ENCODE measurements at regions not wholly inside any gene's neighbourhood (a gene's known extent, or its start where the extent isn't known, plus 50 kb on each side); places are given as distances from the start of the nearest gene placed in this dataset.

DNA sequence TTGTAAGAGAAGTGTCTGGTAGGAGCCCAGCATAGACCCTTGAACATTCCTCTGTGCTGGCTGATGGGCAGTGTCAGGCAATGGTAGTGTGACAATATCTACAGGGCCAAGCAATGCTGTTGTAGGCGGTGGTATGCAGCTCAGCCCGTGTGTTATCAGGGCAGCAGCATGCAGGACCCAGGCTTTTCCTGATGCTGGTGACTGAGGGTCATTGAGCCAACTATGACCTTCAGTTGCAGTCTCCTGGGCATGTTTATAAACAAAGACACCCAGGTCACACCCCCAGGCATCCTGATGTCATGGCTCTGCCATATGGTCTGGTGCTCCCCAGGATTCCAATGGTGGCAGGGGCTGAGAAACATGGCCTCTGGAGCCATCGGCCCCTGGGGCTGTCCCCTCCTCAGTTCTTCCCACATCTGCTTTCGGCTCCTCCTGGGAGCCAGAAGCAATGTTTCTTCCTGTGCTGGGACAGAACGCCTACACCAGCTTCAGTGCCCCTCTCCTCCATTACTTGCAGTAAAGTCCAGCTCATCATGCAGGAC lies 518.0 kb upstream of the HS6ST1 start:
- H3K9ac ChIP-seq (ENCODE audit: low read length) = no peak overlapping the region
- no peak overlapping the region for H3K4me3 ChIP-seq (ENCODE audit: insufficient read depth, low read length, poor library complexity, severe bottlenecking)
- no peaks in the 10 kb centered on the region for H3F3A ChIP-seq (ENCODE audit: insufficient read depth)
- H3K36me3 ChIP-seq (ENCODE audit: low read length) = no peaks in the 10 kb centered on the region
- no peaks in the 10 kb centered on the region for H3K27me3 ChIP-seq (ENCODE audit: low read length)
- no peaks in the 10 kb centered on the region for H3K79me2 ChIP-seq (ENCODE audit: insufficient read depth, low read length)
- TF ChIP-seq EZH2phosphoT487 (conservative IDR thresholded peaks at IDR 0.05; ENCODE audit: low read length) = no peak
- TF ChIP-seq, protein P1, sequence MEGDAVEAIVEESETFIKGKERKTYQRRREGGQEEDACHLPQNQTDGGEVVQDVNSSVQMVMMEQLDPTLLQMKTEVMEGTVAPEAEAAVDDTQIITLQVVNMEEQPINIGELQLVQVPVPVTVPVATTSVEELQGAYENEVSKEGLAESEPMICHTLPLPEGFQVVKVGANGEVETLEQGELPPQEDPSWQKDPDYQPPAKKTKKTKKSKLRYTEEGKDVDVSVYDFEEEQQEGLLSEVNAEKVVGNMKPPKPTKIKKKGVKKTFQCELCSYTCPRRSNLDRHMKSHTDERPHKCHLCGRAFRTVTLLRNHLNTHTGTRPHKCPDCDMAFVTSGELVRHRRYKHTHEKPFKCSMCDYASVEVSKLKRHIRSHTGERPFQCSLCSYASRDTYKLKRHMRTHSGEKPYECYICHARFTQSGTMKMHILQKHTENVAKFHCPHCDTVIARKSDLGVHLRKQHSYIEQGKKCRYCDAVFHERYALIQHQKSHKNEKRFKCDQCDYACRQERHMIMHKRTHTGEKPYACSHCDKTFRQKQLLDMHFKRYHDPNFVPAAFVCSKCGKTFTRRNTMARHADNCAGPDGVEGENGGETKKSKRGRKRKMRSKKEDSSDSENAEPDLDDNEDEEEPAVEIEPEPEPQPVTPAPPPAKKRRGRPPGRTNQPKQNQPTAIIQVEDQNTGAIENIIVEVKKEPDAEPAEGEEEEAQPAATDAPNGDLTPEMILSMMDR (IDR thresholded peaks at IDR 0.05; ENCODE audit: insufficient read depth, low read length, poor library complexity, severe bottlenecking) = no peak
- no peak overlapping the region for H2AFZ ChIP-seq (ENCODE audit: low read depth, low read length, severe bottlenecking)
- H3K27ac ChIP-seq (ENCODE audit: low read depth, low read length) = no peak overlapping the region
- no peak overlapping the region for H3K4me2 ChIP-seq (ENCODE audit: low read depth, low read length, poor library complexity, severe bottlenecking)
- no peaks in the 10 kb centered on the region for H3K9me2 ChIP-seq (replicated peaks; ENCODE audit: insufficient read depth, low read length)
- H4K20me1 ChIP-seq (ENCODE audit: low read depth, low read length) = no peaks in the 10 kb centered on the region
- no peaks in the 10 kb centered on the region for H3K9me3 ChIP-seq (ENCODE audit: insufficient read depth, low read length)

DNA sequence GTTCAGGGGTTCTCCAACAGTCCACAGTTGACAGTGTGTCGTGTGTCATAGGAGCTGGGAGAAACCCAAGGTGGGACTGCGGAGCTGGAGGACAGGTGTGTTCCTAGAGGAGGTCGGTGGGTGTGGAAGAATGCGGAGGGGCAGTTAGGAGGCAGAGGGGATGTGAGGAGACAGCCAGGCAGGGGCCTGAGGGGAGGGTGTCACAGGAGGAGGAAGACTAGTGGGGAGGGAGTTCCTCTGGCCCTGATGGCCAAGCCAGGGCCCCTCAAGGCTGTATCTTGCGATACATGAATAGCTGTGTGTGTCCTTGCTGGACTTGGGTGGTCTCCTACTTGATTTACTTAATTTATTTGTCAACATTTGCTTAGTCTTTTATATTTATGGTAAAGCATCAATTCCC lies 519.6 kb upstream of the HS6ST1 start:
- no peaks in the 10 kb centered on the region for H3F3A ChIP-seq (ENCODE audit: insufficient read depth)
- H3K79me2 ChIP-seq (ENCODE audit: insufficient read depth, low read length) = no peaks in the 10 kb centered on the region
- H3K4me3 ChIP-seq (ENCODE audit: insufficient read depth, low read length, poor library complexity, severe bottlenecking) = no peak overlapping the region
- no peak overlapping the region for H3K4me2 ChIP-seq (ENCODE audit: low read depth, low read length, poor library complexity, severe bottlenecking)
- no peaks in the 10 kb centered on the region for H3K27me3 ChIP-seq (ENCODE audit: low read length)
- no peaks in the 10 kb centered on the region for H3K9me3 ChIP-seq (ENCODE audit: insufficient read depth, low read length)
- no peaks in the 10 kb centered on the region for H3K9me2 ChIP-seq (replicated peaks; ENCODE audit: insufficient read depth, low read length)
- H3K27ac ChIP-seq (ENCODE audit: low read depth, low read length) = no peak overlapping the region
- H2AFZ ChIP-seq (ENCODE audit: low read depth, low read length, severe bottlenecking) = no peak overlapping the region
- H4K20me1 ChIP-seq (ENCODE audit: low read depth, low read length) = no peaks in the 10 kb centered on the region
- TF ChIP-seq, protein P1 (IDR thresholded peaks at IDR 0.05; ENCODE audit: insufficient read depth, low read length, poor library complexity, severe bottlenecking) = no peak
- TF ChIP-seq EZH2phosphoT487 (conservative IDR thresholded peaks at IDR 0.05; ENCODE audit: low read length) = no peak
- H3K36me3 ChIP-seq (ENCODE audit: low read length) = no peaks in the 10 kb centered on the region
- no peak overlapping the region for H3K9ac ChIP-seq (ENCODE audit: low read length)

DNA sequence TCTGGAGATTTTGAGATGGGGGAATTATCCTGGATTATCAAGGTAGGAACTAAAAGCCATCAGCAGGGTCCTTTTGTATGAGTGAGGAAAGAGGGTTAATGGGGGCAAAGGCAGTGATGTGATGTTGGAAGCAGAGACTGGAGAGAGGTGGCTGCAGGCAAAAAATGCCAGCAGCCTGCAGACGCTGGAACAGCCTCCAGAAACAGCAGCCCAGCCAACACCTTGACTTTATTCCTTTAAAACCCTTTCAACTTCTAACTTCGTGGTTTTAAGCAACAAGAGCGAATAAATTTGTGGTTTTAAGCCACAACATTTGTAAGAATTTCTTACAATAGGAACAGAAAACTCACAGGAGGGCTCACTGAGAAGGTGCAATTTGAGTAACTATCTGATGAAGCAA lies 523.1 kb upstream of the HS6ST1 start:
- no peak overlapping the region for H2AFZ ChIP-seq (ENCODE audit: low read depth, low read length, severe bottlenecking)
- H4K20me1 ChIP-seq (ENCODE audit: low read depth, low read length) = no peaks in the 10 kb centered on the region
- no peaks in the 10 kb centered on the region for H3K9me2 ChIP-seq (replicated peaks; ENCODE audit: insufficient read depth, low read length)
- H3K36me3 ChIP-seq (ENCODE audit: low read length) = no peaks in the 10 kb centered on the region
- TF ChIP-seq, protein P1 (IDR thresholded peaks at IDR 0.05; ENCODE audit: insufficient read depth, low read length, poor library complexity, severe bottlenecking) = no peak
- TF ChIP-seq EZH2phosphoT487 (conservative IDR thresholded peaks at IDR 0.05; ENCODE audit: low read length) = no peak
- no peak overlapping the region for H3K27ac ChIP-seq (ENCODE audit: low read depth, low read length)
- H3K4me3 ChIP-seq (ENCODE audit: insufficient read depth, low read length, poor library complexity, severe bottlenecking) = no peak overlapping the region
- no peak overlapping the region for H3K9ac ChIP-seq (ENCODE audit: low read length)
- no peaks in the 10 kb centered on the region for H3K79me2 ChIP-seq (ENCODE audit: insufficient read depth, low read length)
- no peak overlapping the region for H3K4me2 ChIP-seq (ENCODE audit: low read depth, low read length, poor library complexity, severe bottlenecking)
- no peaks in the 10 kb centered on the region for H3K27me3 ChIP-seq (ENCODE audit: low read length)
- H3K9me3 ChIP-seq (ENCODE audit: insufficient read depth, low read length) = no peaks in the 10 kb centered on the region
- no peaks in the 10 kb centered on the region for H3F3A ChIP-seq (ENCODE audit: insufficient read depth)
